Suprapubic skin (tissue), 3 donors: ENCODE measurements at regions not wholly inside any gene's neighbourhood (a gene's known extent, or its start where the extent isn't known, plus 50 kb on each side); places are given as distances from the start of the nearest gene placed in this dataset.

Experiments used
- EP300 ChIP-seq: sonication (generic); formaldehyde crosslinking; IDR thresholded peaks from one replicate; pipeline ENCODE4 v1.6.1; 2017; ENCODE audit warnings: antibody characterized with exemption
- TF ChIP-seq, protein P1 (sequence below), 2 donors: fragments of 200-600 bp in 1 of 2; fragments of 450-650 bp in 1 of 2; sonication (generic) in 1 of 2; IDR thresholded peaks; one replicate each; pipeline ENCODE4 v1.5.1; 2016 to 2019; ENCODE audit warnings: antibody characterized with exemption in 2 of 2, mild to moderate bottlenecking in 1 of 2, moderate library complexity in 1 of 2

DNA sequence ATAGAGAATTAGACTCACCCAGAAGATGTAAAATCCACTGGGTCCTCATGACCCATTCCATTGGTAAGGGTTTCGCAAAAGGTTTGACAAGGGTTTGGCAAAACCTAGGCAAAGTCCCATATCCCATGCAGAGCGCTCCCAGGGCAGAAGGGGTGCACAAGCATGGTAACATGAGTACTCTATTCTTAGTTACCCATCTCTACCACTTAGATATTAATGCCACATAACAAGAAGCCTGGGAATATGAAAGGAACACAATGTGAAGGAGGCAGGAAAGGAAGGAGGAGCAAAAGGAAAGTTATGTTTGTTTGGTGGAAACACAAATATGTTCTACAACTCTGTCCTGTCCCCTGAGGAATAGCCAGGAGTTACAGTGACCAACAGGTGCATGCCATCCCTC, 163.1 kb downstream of the FAXC start:
- no peak for TF ChIP-seq EP300
- TF ChIP-seq, protein P1, sequence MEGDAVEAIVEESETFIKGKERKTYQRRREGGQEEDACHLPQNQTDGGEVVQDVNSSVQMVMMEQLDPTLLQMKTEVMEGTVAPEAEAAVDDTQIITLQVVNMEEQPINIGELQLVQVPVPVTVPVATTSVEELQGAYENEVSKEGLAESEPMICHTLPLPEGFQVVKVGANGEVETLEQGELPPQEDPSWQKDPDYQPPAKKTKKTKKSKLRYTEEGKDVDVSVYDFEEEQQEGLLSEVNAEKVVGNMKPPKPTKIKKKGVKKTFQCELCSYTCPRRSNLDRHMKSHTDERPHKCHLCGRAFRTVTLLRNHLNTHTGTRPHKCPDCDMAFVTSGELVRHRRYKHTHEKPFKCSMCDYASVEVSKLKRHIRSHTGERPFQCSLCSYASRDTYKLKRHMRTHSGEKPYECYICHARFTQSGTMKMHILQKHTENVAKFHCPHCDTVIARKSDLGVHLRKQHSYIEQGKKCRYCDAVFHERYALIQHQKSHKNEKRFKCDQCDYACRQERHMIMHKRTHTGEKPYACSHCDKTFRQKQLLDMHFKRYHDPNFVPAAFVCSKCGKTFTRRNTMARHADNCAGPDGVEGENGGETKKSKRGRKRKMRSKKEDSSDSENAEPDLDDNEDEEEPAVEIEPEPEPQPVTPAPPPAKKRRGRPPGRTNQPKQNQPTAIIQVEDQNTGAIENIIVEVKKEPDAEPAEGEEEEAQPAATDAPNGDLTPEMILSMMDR (IDR thresholded peaks at IDR 0.05) = no peak
